ENCODE measurements at regions not wholly inside any gene's neighbourhood (a gene's known extent, or its start where the extent isn't known, plus 50 kb on each side); places are given as distances from the start of the nearest gene placed in this dataset.
"Not testable (repeated sequence)": the region's sequence is repeated elsewhere in the genome, so short reads cannot be mapped to it uniquely, and the experiment has no call there.

DNA sequence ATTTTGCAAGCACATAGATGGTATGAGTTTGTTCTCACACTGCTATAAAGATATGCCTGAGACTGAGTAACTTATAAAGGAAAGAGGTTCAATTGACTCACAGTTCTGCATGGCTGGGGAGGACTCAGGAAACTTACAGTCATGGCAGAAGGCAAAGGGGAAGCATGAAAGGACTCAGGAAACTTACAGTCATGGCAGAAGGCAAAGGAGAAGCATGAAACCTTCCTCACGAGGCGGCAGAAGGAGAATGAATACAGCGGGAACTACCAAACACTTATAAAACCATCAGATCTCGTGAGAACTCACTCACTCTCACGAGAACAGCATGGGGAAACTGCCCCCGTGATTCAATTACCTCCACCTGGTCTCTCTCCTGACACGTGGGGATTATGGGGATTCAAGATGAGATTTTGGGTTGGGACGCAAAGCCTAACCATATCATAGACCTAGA, 101.9 kb upstream of the NCOR2 start:
- DNase-seq: not testable (repeated sequence)

DNA sequence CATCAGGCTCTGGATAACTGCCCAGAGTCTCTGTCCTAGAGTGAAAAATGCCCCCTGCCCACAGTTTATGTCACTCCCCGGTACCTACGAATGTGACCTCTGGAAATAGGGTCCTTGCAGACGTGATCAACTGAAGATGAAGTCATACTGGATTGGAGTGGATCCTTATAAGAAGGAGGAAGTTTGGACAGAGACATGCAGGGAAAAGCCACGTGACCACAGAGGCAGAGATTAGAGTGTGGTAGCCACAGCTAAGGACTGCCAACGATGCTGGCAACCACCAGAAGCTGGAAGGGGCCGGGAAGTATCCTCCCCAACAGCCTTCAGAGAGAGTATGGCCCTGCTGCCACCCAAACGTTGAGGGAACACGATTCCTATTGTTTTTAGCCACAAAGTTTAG, 101.2 kb upstream of the NCOR2 start:
- no peak for DNase-seq

- DNase-seq: peak; percentile 87
Observed at GRCh38 chr12:124667506-124668326, 100.3 kb upstream of the NCOR2 start.

DNA sequence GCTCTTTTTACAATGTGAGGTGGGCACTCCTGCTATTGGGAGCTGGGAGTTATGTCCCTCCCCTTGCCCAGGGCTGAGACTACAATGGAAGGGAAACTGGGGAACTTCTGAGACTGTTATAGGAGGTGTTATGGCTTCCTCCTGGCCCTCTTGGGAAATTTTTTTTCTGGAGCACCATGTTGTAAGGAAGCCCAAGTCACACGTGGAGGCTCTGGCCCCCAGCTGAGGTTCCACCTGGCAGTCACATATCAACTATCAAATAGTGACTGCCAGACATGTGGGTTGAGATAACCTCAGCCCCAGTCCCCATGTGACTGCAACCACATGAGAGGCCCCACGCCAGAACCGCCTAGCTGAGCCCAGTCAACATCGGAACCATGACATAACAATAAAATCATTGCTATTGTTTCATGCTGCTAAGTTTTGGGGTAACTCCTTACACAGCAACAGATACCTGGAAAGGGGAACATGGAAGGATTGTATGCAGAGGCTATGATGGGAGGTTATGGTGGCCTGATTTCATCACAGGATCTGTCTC, 99.4 kb upstream of the NCOR2 start:
- no peak for DNase-seq

DNA sequence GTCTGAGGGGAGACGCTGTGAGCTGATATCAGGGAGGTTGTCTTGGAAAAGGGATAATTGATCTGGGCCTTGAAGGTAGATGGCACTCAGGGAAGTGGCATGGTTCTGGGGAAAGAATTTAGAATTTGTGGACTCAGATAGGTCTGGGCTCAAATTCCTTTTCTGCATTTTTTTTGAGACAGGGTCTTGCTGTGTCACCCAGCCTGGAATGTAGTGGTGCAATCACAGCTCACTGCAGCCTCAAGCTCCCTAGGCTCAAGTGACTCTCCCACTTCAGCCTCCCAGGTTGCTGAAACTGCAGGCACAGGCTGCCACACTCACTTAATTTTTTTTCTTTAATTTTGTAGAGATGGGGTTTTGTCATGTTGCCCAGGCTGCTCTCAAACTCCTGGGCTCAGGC, 98.1 kb upstream of the NCOR2 start:
- DNase-seq: no peak

- no peak for DNase-seq
Observed at GRCh38 chr12:124664395-124665111, 97.1 kb upstream of the NCOR2 start.

DNA sequence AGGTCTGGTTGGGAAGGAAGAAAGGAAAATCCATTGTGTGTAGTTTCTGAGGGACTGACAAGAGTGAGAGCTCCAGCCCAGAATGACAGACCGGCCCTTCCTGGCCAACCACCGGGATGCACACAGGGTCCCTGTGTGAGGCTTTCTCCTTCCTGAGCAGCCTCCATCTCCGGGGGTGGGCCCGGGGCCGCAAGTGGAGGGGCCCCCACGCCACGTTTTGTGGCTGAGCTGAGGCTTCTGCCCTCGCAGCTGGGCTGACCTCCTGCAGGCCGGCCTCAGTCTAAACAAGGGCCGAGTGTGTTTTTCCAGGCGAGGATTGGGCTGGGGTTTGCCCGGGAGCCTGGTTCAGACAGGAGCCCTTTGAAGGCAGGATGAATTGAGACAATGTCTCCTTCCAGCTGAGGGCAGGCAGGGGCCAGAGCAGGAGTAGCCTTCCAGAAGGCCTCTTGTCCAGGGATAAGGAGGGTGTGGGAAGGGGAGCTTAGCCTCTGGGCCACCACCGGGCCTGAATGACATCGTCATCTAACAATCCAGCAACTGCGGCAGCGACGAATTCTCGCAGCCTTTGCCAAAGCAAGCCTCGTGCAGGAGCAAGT, 96.5 kb upstream of the NCOR2 start:
- no peak for DNase-seq

- DNase-seq: no peak
Observed at GRCh38 chr12:124663206-124663605, 95.8 kb upstream of the NCOR2 start.

- no peak for DNase-seq
Observed at GRCh38 chr12:124661341-124661740, 93.9 kb upstream of the NCOR2 start.

DNA sequence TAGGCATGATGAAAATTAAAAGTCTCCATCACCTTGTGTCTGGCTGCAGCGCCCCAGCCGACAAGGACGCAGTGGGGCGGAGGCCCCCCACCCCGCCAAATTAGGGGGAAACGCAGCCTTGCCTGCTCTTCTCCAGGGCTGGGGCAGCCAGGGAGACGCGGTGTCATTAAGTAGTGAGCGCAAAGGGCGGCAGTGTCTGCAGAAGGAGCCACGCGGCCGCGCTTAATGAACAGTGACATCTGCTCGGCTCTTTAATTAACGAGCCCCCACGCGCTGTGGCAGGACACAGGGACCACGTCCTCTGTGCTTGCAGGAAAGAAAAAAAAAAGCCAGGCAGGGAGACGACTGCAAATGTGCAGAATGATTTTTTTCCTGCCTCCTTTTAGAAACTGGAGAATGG, 93.4 kb upstream of the NCOR2 start:
- DNase-seq: no peak

GRCh38 chr12:124658806-124659402, 91.5 kb upstream of the NCOR2 start:
- DNase-seq: no peak

DNA sequence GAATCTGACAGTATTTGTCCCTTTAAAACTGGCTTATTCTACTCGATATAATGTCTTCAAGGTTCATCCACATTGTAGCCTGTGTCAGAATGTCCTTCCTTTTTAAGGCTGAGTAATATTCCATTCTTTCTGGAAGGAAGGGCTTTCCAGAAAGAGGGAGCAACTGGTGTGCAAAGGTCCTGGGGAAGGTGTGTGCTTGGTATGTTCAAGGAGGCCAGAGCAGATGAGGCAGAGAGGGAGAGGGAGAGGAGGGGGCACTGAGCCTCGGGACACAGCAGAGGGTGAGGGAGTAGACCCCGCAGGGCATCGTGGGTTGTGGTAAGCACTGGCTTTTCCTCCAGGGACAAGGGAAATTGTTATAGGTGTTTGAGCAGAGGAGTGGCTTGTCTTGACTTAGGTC, 90.9 kb upstream of the NCOR2 start:
- DNase-seq: no peak

GRCh38 chr12:124656947-124657434, 89.6 kb upstream of the NCOR2 start:
- DNase-seq: no peak

DNA sequence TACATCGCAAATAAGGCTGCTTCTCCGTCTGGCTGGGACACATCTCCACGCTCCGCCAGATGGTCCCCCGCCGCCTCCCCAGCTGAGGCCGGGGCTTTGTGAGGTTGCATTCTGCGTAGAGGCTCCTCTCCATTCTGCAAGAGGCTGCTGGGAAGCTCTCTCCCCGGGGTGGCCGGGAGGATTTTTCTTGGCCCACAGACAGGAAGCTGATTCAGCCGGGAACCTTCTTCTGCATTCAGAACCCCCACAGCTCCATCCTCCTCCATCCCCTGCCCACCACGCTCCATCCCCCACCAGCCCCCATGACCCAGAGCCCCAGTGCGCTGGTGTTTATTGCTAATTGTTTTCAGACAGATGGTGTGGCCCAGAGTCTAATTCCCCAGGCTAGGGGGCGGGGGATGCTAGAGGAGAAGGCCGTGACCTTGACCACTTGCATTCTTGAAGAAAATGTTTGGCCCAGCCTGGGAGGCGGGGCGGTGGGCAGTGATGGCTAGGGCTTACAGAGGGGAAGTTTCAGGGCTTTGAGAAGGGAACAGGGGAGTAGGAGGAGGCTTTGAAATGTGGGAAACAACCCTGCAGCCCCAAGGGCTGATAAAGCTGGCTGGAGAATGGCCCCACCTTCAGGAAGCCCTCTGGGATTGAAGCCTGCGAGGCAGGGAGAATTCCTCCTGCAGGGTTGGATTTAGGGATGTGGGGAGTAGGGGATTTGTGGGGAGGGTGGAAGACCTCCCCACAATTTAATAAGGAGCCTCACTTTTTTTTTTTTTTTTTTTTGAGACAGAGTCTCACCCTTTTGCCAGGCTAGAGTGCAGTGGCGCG, 88.5 kb upstream of the NCOR2 start:
- DNase-seq: peak; percentile 83

- DNase-seq: peak; percentile 83
Observed at GRCh38 chr12:124655048-124655697, 87.8 kb upstream of the NCOR2 start.

DNA sequence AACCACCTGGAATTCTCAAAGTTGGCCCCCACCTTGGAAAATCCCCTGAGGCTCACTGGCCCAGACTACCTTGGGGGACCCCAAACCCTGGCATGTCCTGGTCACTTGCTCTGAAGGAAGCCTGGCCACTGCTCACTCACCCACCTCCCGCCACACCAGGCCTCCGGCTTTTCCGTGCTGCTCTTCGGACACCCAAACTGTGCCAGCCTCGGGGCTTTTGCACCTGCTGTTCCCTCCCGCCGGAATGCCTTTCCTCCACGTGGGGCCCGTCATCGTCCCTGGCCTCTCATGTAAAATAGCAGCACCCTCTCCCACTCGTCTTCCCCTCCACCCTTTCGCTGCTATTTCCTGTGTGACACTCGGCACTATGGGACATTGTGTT, 87.2 kb upstream of the NCOR2 start:
- DNase-seq: no peak

DNA sequence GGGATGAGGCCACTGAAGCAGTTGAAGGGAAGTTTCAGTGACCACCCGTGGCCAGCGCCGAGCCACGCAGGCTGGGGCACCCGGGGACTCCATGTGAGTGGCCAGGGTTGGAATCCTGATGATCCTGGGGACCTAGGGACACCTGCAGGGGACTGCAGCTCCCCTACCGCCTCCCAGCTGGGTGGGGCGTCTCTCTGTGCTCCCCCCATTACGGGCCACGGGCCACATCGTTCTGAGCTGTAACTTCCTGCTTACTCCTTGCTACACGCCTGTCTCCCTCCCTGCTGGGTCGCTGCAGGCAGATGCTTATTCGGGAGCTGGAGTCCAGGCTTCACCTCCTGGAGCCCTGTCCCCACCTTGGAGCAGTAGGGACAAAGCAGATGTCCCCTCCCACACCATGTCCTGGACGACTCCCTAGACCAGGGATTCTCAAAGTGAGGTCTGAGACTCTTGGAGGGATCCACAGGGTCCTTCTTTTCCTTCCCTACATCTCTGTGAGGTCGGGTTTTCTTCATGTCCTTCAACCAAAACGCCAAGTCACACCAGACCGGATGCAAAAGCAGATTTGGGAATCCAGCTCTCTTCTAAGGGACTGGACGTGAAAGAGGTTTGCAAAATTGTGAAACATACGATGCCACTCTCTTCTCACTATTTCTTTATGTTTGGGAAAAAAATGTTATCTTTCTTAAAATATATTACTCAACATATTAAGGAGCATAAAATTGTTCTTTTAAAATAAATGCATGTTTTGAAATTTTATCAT, 85.9 kb upstream of the NCOR2 start:
- DNase-seq: no peak

DNA sequence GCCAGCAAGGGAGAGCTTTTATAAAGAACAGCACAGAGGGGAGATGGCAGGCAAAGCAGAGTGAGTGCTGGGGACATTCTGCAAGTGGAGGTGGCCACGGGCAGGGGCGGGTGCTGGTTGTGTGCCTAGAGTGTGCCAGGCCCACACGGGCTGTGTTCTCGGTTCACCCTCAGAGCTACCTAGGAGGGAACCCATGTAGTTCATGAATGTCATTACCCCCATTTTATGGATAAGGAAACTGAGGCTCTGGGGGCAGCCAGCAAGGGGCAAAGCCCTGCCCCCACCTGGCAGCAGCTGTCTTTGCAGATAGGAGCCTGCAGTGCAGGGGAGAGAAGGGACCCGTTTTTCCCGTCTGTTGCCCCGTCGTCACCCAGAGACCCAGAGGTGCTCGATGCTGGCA, 85.2 kb upstream of the NCOR2 start:
- DNase-seq: no peak

- DNase-seq: no peak
Observed at GRCh38 chr12:124651516-124652273, 84.3 kb upstream of the NCOR2 start.

DNA sequence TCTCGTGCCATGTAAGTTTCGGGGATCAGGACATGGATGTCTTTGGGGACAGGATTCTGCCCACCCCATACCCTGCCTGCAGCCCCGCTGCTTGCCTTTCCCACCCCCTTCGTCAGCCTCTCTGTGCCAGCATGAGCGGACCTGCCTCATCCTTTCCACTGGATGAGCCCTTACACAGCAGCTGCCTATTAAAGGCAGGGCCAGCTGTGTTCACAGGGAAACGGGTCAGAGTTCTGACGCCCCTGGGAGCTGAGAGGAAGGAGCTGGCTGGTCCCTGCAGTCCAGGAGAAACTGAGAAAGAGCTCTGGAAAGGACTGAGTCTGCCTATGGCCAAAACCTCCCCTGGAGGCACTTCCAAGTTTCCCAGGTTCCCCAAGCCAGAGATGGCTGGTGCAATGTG, 83.5 kb upstream of the NCOR2 start:
- DNase-seq: no peak
